ENCODE measurements at regions not wholly inside any gene's neighbourhood (a gene's known extent, or its start where the extent isn't known, plus 50 kb on each side); places are given as distances from the start of the nearest gene placed in this dataset.
"Not testable (repeated sequence)": the region's sequence is repeated elsewhere in the genome, so short reads cannot be mapped to it uniquely, and the experiment has no call there.

DNA sequence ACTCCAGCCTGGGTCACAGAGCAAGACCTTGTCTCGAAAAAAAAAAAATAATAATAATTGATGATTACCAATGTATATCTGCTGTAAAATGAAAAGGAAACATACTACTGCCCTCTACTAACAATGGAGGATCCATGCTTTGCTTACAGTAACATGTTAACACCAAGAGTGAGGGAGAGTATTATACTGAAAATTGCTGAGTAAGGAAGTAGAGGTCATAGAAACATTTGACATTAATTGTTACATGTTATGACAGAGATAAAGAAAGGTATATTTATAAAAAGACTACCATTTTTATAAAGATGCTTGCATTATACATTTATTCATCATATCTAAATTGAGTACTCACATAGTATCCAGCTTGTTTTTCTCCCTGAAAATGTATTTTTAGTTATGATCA lies 1989.8 kb upstream of the TENM3 start:
- DNase-seq (ENCODE audit: low read depth) = no peak

DNA sequence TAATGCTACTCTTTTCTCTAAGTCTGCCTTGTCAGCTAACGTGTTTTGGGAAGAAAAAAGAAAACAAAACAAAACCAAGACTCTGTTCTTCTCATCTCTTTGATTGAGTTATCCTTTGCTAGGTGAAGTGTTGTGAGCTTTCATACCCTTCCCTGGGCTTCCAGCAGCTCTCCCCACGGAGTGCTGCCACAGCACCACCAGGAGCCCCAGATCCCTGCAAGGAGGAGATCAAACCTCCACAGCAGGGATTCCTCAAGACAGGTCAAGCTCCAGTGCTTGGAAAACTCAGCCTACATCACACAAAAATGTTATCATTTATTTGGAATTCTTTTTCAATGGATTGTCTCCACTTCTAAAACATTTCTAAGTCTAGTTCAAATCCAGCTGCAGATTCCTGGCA lies 1981.9 kb upstream of the TENM3 start:
- DNase-seq (ENCODE audit: low read depth) = no peak

DNA sequence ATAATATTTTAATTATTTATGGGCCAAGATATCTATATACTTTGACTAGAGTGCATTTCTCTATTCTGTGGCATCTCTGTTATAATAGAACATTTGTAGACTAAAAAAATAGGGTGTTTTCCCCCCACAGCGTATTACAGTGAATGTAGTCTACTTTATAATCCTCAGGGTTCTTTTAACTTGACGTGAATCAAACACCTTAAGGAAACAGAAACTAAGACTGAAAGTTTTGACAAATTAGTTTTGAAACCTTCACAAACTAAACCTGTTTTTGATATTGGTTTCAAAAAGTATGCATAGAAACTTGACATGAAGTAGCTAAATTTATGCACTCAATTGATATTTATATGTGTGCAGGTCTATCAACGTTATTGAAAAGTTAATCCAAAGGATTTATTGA lies 1963.1 kb upstream of the TENM3 start:
- no peak for DNase-seq (ENCODE audit: low read depth)

DNA sequence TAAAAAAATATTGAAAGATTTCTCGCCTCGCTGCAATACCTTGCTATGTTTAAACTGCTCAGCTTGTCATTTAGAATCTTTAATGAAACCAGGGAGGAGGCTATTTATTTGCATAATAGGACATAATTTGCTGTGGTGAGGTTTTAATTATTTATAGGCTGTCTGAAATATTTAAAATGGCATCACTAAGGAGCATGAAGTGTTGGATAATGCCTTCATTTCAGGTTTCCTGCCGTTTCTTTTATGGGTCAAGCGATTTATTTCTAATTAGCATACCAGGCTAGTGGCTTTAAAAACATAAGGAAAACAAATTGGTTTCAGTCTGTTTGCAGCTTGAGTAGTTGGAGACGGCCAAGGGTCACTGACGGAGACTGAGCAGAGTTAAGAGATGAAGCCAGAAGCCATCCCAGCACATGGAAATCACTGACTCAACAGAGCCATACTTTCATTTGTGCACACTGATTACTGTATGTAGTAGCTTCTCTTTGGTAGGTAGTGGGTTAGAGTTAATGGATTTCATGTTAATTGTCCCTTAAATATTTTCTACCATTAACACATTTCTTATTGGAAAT lies 1962.4 kb upstream of the TENM3 start:
- DNase-seq (ENCODE audit: low read depth) = no peak

DNA sequence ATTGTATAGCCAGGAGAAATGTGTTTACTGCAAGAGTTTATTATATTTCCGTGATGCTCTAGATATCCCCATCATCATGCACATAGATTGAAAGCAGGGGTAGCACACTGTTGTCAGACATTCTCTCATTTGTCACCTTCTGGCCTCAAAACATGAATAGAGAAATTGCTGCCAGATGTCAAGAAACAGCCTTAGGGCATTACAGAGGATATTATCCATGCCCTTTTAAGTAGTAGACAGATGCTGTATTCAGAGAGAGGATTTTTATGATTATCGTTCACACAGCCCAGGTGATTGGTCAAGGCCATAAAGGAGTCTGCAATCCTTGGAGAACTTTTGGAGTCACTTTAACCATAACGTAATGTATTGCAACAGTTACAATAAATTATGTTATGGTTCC lies 1961.5 kb upstream of the TENM3 start:
- no peak for DNase-seq (ENCODE audit: low read depth)

DNA sequence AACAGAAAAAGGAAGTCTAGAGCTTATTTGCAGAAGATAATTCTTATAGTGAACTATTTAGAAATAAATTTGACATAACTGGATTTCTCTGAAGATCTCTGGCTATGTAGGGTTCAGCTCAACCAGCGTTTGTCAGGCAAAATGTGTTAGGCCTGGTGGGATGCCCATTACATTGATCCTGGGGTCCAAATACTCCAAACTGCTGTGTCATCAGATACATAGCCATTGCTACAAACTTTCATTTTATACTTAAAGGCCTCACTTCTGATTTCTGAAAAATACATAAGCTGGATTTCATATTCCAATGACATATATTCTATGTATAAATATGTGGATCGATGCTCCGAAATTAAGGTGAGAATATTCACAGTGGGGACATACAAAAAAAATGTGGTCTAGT lies 1958.9 kb upstream of the TENM3 start:
- no peak for DNase-seq (ENCODE audit: low read depth)

DNA sequence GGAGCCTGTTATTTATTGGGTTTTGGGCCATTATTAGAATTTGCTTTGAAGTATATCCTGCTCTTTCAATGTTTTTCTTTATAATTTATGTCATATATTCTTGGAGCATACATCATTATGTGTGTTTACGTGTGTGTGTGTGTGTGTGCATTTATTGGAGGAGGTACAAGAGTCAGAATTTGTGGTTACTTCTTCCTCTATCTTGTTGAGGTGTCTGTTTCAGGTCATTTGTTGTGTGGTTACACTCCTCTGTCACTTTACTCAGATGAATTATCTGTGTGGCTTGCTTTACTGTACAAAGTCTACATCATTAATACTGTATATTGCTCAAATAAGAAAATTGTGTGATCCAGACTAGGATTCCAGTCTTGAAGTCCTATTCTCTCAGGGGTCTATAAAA lies 1957.4 kb upstream of the TENM3 start:
- DNase-seq (ENCODE audit: low read depth) = no peak

DNA sequence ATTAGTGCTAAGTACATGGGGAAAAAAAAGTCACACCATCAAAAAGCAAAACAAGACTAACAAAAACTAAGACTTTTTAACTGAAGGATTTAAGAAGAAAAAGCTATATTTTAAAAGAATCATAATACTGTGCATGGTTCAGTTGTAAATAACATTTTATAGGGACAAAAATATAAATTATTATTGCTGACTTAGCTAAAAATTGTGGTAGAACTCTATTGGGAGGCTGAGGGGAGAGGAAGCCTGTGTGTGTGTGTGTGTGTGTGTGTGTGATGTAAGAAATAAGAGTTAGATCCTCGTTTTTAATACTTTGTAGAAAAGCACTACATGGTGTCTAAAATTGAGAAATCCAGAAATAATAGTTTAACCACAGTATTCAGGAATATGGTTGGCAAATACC lies 1950.9 kb upstream of the TENM3 start:
- no peak for DNase-seq (ENCODE audit: low read depth)

DNA sequence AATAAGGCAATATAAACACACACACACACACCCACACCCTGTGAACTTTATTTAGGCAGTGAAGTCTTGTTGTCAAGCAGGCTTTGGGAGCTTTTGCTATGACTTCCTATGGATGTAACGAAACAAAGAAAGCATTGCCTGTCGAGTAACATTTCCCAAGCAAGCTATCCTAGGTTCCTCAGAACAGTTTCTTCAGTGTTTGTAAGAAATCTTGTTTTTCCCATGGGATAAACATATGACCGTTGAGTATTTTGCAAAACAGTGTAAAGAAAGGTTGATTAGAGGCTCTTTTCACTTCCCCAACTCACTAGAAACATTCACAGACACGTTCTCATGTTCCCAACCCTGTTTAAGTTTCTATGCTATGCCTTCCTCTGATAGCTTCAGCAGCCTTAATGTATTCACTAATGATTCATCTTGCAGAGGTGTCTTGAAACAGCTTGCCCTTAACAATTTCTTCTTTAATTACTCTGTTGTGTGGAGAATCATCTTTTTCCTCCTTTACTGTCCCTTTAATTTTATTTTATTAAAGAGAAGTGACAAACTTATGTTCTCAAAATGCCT lies 1947.1 kb upstream of the TENM3 start:
- DNase-seq (ENCODE audit: low read depth) = no peak

DNA sequence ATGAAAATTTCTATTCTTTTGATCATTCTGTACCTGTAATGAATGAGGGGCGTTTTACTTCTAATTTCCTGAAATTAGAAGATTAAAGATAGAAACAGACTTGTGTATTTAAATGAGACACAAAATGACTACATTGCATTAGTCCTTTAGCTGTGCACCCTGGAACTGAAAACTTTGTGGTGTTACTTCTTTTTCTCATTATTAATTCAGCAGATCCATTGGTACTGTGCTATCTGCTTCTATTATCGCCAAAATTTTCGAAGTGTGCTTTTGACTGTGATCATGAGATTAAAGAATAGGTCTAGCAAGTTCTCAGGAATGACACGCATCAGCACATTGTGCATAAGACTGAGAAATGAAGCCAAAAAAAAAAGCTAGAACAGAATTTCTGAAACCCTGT lies 1938.9 kb upstream of the TENM3 start:
- no peak for DNase-seq (ENCODE audit: low read depth)

DNA sequence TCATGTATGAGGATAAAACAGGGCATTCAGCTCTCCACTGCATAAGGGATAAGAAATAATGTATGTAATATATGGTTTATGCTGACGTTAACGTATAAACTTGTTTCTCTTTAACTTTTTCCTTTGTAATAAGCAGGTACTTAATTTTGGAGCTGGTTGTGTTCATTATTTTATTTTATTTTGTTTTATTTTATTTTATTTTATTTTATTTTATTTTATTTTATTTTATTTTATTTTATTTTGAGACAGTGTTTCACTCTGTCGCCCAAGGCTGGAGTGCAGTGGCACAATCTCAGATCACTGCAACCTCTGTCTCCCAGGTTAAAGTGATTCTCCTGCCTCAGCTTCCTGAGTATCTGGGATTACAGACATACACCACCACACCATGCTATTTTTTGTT lies 1932.6 kb upstream of the TENM3 start:
- no peak for DNase-seq (ENCODE audit: low read depth)

DNA sequence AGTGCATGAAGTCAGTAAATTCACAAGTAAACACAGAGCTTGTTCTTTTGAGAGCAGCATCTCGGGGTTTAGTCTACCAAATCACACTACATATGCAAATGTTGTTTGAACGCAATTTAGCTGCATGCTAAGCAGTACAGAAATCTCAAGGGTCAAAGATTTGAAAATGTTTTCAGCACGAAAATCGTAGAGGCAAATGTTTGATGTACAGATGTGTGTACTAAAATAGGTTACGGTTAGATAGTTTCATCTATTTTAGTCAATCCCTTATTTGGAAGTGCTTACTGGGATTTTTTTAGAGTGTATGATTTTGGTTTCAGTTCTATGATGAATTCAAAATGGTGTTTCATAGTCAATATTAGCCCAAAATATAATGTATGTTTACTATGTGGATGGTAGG lies 1928.2 kb upstream of the TENM3 start:
- no peak for DNase-seq (ENCODE audit: low read depth)

DNA sequence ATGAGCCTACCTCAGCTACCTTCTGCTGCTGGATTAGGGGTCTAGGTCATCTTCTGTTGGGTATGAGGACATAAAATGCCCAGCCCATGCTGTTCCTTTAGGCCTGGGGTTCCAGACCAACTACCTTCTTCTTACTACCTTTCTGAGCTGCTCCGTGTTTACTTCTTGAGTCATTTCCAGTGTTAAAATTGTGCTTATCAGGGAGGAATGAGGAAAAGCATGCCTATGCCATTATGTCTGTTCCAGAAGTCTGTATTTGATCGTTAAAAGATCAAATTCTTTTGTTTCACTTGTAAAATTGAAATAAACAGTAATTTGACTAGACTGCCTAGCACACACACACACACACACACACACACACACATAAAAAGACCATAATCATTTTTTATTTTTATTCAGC lies 1912.7 kb upstream of the TENM3 start:
- DNase-seq (ENCODE audit: low read depth) = no peak

DNA sequence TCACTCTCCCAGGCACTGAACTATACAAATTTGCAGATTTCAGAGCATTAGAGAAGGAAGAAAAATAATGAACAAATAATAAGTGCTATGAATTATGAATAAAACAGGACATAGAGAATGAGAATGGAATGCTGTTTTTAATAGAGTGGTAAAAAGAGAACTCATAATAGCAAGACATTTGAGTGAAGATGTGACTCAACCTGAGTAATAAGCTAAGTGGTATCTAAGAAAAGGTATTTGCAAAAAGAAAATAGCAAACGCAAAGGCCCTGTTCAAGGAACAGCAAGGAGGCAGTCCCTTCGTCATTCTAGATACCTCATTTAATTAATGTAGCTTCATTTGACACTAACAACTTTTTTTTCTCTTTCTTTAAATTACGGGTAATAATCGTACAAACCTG lies 1910.0 kb upstream of the TENM3 start:
- DNase-seq (ENCODE audit: low read depth) = no peak

DNA sequence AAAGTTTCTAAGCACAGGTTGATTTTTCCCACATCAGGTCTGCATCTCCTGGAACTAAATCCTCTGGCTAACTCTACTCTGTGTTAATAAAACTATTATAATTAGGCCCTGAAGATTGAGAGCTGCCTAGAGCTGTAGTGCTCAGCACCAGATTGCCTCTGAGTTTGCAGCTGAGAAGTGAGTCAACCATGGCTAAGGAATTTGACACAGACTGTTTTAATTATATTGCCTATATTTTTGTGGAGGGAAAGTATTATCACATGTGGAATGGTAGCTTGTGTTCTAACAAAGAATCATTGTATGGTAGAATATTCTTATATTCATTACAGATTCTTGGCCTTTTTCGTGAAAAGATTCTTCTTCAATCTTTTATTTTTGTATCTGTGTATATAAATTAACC lies 1907.6 kb upstream of the TENM3 start:
- no peak for DNase-seq (ENCODE audit: low read depth)

DNA sequence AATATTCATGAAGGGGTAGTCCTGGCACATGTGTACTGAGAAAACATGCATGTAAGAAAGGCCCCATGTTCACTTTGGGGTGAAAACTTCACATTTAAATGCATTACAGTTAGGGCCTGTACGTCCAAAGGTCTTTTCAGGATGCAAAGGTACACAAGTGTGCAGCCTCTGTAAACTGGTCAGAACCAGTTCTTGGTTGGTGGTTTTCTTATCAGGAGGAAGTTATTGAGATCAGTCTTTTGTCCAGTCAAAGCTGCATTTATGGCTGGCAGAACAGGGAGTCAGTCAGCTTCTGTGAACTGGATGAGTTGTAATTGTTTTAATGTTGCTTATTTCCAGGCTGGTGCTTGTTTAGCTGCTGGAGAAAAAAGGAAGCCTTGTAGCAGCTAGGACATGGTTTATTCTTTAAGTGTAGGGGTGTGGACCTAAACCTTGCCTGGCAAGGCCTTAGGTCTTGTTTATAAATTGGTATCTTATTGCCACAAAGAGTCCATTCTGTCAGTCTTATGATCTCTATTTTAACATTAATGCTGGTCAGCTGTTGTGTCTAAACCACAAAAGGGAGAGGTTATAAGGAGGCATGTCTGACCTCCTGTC lies 1906.6 kb upstream of the TENM3 start:
- DNase-seq (ENCODE audit: low read depth) = no peak

DNA sequence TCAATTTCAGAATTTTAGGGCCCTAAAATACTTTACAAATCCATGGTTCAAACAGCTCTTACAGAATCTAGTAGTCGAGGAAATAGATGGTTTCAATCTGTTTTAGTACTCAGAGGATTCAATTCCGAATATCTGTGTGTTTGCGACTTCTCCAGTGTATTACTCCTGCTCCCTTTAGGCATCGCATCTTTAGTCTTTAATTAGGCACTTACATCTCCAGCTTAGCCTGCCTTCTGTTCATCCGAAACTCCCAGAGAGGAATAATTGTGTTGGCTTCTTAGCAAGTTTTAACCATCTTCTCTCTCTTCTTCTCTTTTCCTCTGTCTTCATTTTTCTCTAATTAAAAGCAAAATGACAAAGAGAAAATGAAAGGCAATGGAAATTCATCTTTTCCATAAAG lies 1901.3 kb upstream of the TENM3 start:
- DNase-seq (ENCODE audit: low read depth) = no peak

DNA sequence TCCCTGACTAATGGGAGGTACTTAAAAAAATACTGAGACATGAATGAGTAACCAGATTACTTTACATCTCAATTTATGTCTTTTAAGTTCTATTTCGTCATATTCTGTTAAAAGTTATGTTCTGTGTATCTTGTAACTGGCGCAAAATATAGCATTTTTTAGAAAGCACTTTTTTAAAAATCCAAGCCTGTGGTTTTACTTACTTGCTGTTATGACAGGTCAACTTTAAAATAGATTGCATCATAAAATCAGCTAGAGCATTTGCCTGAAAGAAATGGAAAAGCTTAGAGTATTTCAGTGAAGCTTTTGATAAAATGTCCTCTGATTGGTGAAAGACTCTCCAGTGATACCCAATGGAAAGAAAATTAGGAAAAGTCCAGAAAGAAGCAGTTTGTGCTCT lies 1892.3 kb upstream of the TENM3 start:
- no peak for DNase-seq (ENCODE audit: low read depth)

DNA sequence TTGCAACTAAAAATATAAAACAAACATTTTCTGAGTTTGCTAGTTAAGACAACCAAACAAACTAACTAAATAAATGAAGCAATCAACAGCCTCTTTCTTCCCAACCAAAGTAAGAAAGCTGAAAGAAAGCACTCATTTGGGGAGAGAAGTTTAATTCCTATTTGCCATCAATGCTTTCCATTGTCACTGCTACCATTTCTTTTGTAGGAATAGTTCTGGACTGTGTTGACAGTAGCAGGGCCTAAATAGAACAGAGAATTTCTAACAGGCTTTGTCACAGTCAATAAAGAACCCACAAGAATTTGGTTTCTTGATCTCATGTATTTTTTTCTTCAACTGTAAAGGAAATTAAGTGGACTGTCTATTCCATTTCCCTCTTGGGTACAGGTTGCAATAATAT lies 1886.4 kb upstream of the TENM3 start:
- no peak for DNase-seq (ENCODE audit: low read depth)

DNA sequence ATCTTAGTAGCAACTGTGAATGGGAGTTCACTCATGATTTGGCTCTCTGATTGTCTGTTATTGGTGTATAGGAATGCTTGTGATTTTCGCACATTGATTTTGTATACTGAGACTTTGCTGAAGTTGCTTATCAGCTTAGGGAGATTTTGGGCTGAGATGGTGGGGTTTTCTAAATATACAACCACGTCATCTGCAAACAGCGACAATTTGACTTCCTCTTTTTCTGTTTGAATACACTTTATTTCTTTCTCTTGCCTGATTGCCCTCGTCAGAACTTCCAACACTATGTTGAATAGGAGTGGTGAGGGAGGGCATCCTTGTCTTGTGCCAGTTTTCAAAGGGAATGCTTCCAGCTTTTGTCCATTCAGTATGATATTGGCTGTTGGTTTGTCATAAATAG lies 1883.1 kb upstream of the TENM3 start:
- DNase-seq (ENCODE audit: low read depth) = not testable (repeated sequence)

DNA sequence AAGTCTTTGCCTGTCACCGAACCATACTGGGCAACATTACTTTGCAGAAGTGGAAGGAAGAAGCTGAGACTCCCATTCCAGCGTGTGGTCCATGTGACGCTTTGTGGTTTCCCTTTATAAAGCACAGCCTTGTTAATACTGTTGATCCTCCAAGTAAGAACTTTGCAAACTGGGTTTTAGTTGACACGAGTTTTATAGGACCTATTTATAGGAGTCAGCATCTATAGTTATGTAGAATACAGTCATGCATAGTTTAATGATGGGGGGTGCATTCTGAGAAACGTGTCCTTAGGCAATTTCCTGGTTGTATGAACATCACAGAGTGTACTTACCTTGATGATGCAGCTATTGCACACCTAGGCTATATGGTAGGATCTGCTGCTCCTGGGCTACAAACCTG lies 1879.4 kb upstream of the TENM3 start:
- no peak for DNase-seq (ENCODE audit: low read depth)

DNA sequence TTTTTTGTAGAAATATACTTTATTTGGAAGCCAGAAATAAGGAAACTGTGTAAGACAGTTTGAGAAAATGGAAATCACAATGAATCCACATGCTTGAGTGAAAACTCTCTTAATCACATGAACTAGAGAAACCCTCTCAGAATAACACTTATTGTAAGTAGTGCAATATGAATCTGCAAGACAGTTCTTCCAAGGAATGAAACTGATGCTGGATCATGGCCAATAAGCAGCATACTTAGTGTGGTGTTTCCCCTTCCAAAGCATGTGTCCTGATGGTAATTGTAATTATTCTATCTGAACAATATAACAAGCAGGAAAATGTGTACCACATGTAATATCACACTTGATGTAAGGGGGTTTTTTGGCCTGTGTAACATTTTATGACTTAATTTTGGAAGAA lies 1870.5 kb upstream of the TENM3 start:
- no peak for DNase-seq (ENCODE audit: low read depth)

DNA sequence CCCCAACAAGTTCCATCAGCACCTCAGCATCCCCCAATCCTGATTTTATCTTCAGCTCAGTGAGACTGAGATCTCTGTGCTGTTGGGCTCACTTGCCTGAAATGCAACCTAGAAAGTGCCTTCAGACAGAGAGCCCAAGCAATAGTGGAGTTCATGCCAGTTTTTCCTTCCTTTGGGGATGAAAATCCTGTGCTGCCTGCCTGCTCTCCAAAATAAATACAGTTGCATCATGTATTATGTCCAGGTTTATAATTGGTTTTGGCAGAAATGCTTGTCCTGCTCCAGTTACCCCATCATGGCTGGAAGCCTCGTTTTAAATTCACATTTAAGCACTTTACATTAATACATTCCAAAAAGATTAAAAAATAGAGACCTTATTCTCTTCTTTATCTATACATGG lies 1865.5 kb upstream of the TENM3 start:
- no peak for DNase-seq (ENCODE audit: low read depth)

DNA sequence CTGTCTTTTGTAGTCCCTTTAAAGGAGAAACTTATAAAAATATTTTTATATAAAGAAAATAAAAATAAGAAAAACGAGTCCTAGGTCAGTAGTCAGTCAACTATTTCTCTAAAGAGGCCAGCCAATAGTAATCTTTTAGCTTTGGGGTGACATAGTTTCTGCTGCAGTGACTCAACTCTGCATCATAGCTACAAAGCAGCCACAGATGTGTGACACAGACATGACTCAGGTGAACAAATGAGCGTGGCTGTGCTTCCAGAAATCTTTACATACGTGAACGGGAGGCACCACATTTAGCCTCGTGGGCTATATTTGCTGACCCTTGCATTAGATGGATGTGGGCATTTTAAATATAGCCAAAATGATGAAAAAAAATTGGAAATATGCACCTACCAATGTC lies 1862.5 kb upstream of the TENM3 start:
- DNase-seq (ENCODE audit: low read depth) = no peak
